D721Med (cell line): ENCODE measurements at regions not wholly inside any gene's neighbourhood (a gene's known extent, or its start where the extent isn't known, plus 50 kb on each side); places are given as distances from the start of the nearest gene placed in this dataset.

Experiments
- DNase-seq: peaks from one replicate; pipeline ENCODE4 v3.0.0; 2011; ENCODE audit warnings: low spot score; ENCODE audit not compliant: insufficient read length
- FAIRE-seq: peaks from 2 replicates; lab custom pipeline; 2011; peaks lifted over from hg19 to GRCh38; lab: Jason Lieb, UNC
- CTCF ChIP-seq: IDR thresholded peaks from 2 replicates; pipeline ENCODE4 v1.5.1; 2012; ENCODE audit warnings: mild to moderate bottlenecking, control low read depth; ENCODE audit not compliant: insufficient read depth; ENCODE audit errors: missing control alignments

- FAIRE-seq: no peak
- no peak for TF ChIP-seq CTCF
- no peak for DNase-seq
Measured at GRCh38 chr19:30678168-30678567, 306.0 kb downstream of the ZNF536 start.

GRCh38 chr19:30677702-30678101 lies 305.5 kb downstream of the ZNF536 start:
- FAIRE-seq (no peak), DNase-seq (no peak)
- no peak for TF ChIP-seq CTCF

GRCh38 chr19:30676990-30677679 lies 305.0 kb downstream of the ZNF536 start:
- DNase-seq (no peak), FAIRE-seq (no peak)
- TF ChIP-seq CTCF: no peak

GRCh38 chr19:30675086-30675485 lies 302.9 kb downstream of the ZNF536 start:
- no peak for FAIRE-seq
- TF ChIP-seq CTCF: no peak
- no peak for DNase-seq

GRCh38 chr19:30674656-30675055 lies 302.5 kb downstream of the ZNF536 start:
- no peak for FAIRE-seq
- no peak for TF ChIP-seq CTCF

GRCh38 chr19:30673336-30673735 lies 301.2 kb downstream of the ZNF536 start:
- TF ChIP-seq CTCF: no peak
- no peak for DNase-seq
- no peak for FAIRE-seq

More at GRCh38 chr19:30674656-30675055, 302.5 kb downstream of the ZNF536 start:
- DNase-seq: no peak

- TF ChIP-seq CTCF: no peak
- FAIRE-seq (no peak), DNase-seq (no peak)
Measured at GRCh38 chr19:30672926-30673325, 300.7 kb downstream of the ZNF536 start.
